Liver (tissue), 8 donors: ENCODE measurements at regions not wholly inside any gene's neighbourhood (a gene's known extent, or its start where the extent isn't known, plus 50 kb on each side); places are given as distances from the start of the nearest gene placed in this dataset.

Experiments
- DNase-seq: peaks from one replicate; pipeline ENCODE4 v3.0.0-alpha.2; 2017; ENCODE audit warnings: low spot score
- H3K27ac ChIP-seq, 2 donors: one replicate each; pipeline ENCODE4 v1.7.0; 2013; ENCODE audit warnings: inconsistent platforms in 2 of 2, low read length in 2 of 2, control low read depth in 1 of 2, low read depth in 1 of 2, mild to moderate bottlenecking in 1 of 2
- H3K27me3 ChIP-seq, 4 donors: one replicate each; pipeline versions ENCODE4 v1.6.1 to v1.7.0; 2013; ENCODE audit warnings: low read length in 3 of 4, inconsistent platforms in 1 of 4, mild to moderate bottlenecking in 1 of 4, moderate library complexity in 1 of 4; ENCODE audit not compliant: control insufficient read depth in 4 of 4, insufficient read depth in 4 of 4
- H3K36me3 ChIP-seq, 4 donors: one replicate each; pipeline versions ENCODE4 v1.6.1 to v1.7.0; 2013; ENCODE audit warnings: low read length in 3 of 4, mild to moderate bottlenecking in 3 of 4, low read depth in 1 of 4, moderate library complexity in 1 of 4; ENCODE audit not compliant: control insufficient read depth in 4 of 4, insufficient read depth in 3 of 4
- H3K4me1 ChIP-seq, 4 donors: one replicate each; pipeline versions ENCODE4 v1.6.1 to v1.7.0; 2013; ENCODE audit warnings: low read length in 3 of 4, mild to moderate bottlenecking in 3 of 4, moderate library complexity in 1 of 4; ENCODE audit not compliant: control insufficient read depth in 4 of 4, insufficient read depth in 4 of 4
- H3K4me3 ChIP-seq, 3 donors: one replicate each; pipeline versions ENCODE4 v1.6.1 to v1.7.0; 2013; ENCODE audit warnings: low read length in 3 of 3, control low read depth in 1 of 3, low read depth in 1 of 3, mild to moderate bottlenecking in 1 of 3
- H3K9ac ChIP-seq, 2 donors: one replicate each; pipeline ENCODE4 v1.7.0; 2013; ENCODE audit warnings: low read length in 2 of 2, mild to moderate bottlenecking in 2 of 2, moderate library complexity in 2 of 2, control low read depth in 1 of 2, low read depth in 1 of 2
- H3K9me3 ChIP-seq, 4 donors: one replicate each; pipeline versions ENCODE4 v1.6.1 to v1.7.0; 2013; ENCODE audit warnings: low read length in 3 of 4; ENCODE audit not compliant: control insufficient read depth in 4 of 4
- EGR1 ChIP-seq, 2 donors: IDR thresholded peaks; 2 replicates each; pipeline ENCODE4 v1.6.1; 2016 to 2018; ENCODE audit warnings: antibody characterized with exemption in 2 of 2, low read depth in 2 of 2
- FOXA2 ChIP-seq: IDR thresholded peaks from 2 replicates; pipeline ENCODE4 v1.6.1; 2016; ENCODE audit warnings: antibody characterized with exemption
- GABPA ChIP-seq, 2 donors: IDR thresholded peaks in 1 of 2; conservative IDR thresholded peaks in 1 of 2; 2 replicates each; pipeline ENCODE4 v1.6.1; 2016; ENCODE audit warnings: antibody characterized with exemption in 2 of 2, mild to moderate bottlenecking in 1 of 2, moderate library complexity in 1 of 2
- HNF4A ChIP-seq, 2 donors: conservative IDR thresholded peaks; 2 replicates each; pipeline ENCODE4 v1.6.1; 2016; ENCODE audit warnings: antibody characterized with exemption in 2 of 2, mild to moderate bottlenecking in 2 of 2
- HNF4G ChIP-seq: IDR thresholded peaks from 2 replicates; pipeline ENCODE4 v1.6.1; 2016; ENCODE audit warnings: antibody characterized with exemption
- JUND ChIP-seq, 2 donors: IDR thresholded peaks; 2 replicates each; pipeline ENCODE4 v1.6.1; 2016; ENCODE audit warnings: antibody characterized with exemption in 2 of 2
- MAX ChIP-seq: IDR thresholded peaks from 2 replicates; pipeline ENCODE4 v1.6.1; 2016; ENCODE audit warnings: antibody characterized with exemption
- NR2F2 ChIP-seq: IDR thresholded peaks from 2 replicates; pipeline ENCODE4 v1.6.1; 2016; ENCODE audit warnings: antibody characterized with exemption
- RAD21 ChIP-seq, 2 donors: IDR thresholded peaks; 2 replicates each; pipeline ENCODE4 v1.6.1; 2016; ENCODE audit warnings: antibody characterized with exemption in 2 of 2, mild to moderate bottlenecking in 2 of 2
- RXRA ChIP-seq, 2 donors: IDR thresholded peaks; 2 replicates each; pipeline ENCODE4 v1.6.1; 2017 to 2018; ENCODE audit warnings: antibody characterized with exemption in 2 of 2, mild to moderate bottlenecking in 1 of 2
- SP1 ChIP-seq: IDR thresholded peaks from 2 replicates; pipeline ENCODE4 v1.6.1; 2018; ENCODE audit warnings: antibody characterized with exemption, mild to moderate bottlenecking
- YY1 ChIP-seq: IDR thresholded peaks from 2 replicates; pipeline ENCODE4 v1.6.1; 2016; ENCODE audit warnings: antibody characterized with exemption, mild to moderate bottlenecking
- WGBS: extraction: QIAGEN DNeasy Blood & Tissue Kit; methylation state at CpG from one replicate; pipeline ENCODE4 v1.1.7; 2013; 5-methylcytosine and 5-hydroxymethylcytosine counted together
- TF ChIP-seq, protein P1 (sequence below): IDR thresholded peaks from 2 replicates; pipeline ENCODE4 v1.6.1; 2016; ENCODE audit warnings: antibody characterized with exemption
- TF ChIP-seq, protein P2 (sequence below): fragments of 150-350 bp; IDR thresholded peaks from 2 replicates; pipeline ENCODE4 v1.5.1; 2017; ENCODE audit warnings: improper control_type of control experiment, low read depth, low read length; ENCODE audit not compliant: missing input control
- donor health status: healthy.
- donor health status: healthy.
- donor health status: healthy.
- donor health status: healthy.
- donor health status: healthy.

- H3K4me3 ChIP-seq, result no peak overlapping the region
- H3K4me1 ChIP-seq, result no peaks in the 10 kb centered on the region
- H3K9me3 ChIP-seq, result no peaks in the 10 kb centered on the region
- no peak overlapping the region for H3K27ac ChIP-seq
- no peaks in the 10 kb centered on the region for H3K36me3 ChIP-seq
- WGBS, result 75% methylated on average over 3 of the region's 3 CpGs
- no peak overlapping the region for H3K9ac ChIP-seq
- no peaks in the 10 kb centered on the region for H3K27me3 ChIP-seq
- TF ChIP-seq RAD21 (IDR thresholded peaks at IDR 0.05) (no peak), NR2F2 (no peak), JUND (IDR thresholded peaks at IDR 0.05) (peak in 1 of 2 donors; percentile 38), YY1 (no peak), HNF4G (no peak)
- DNase-seq, result no peak
These were observed 405.3 kb upstream of the SUCLG2 start for GRCh38 chr3:68059628-68060152.

GRCh38 chr3:68057637-68058320 lies 403.4 kb upstream of the SUCLG2 start:
- Histone ChIP-seq H3K27ac (no peak overlapping the region), H3K36me3 (no peaks in the 10 kb centered on the region), H3K4me1 (no peaks in the 10 kb centered on the region), H3K9ac (no peak overlapping the region), H3K9me3 (no peaks in the 10 kb centered on the region), H3K27me3 (no peaks in the 10 kb centered on the region), H3K4me3 (no peak overlapping the region)
- 69% methylated on average over 2 of the region's 2 CpGs for WGBS
- DNase-seq, result no peak
- TF ChIP-seq, protein P1, sequence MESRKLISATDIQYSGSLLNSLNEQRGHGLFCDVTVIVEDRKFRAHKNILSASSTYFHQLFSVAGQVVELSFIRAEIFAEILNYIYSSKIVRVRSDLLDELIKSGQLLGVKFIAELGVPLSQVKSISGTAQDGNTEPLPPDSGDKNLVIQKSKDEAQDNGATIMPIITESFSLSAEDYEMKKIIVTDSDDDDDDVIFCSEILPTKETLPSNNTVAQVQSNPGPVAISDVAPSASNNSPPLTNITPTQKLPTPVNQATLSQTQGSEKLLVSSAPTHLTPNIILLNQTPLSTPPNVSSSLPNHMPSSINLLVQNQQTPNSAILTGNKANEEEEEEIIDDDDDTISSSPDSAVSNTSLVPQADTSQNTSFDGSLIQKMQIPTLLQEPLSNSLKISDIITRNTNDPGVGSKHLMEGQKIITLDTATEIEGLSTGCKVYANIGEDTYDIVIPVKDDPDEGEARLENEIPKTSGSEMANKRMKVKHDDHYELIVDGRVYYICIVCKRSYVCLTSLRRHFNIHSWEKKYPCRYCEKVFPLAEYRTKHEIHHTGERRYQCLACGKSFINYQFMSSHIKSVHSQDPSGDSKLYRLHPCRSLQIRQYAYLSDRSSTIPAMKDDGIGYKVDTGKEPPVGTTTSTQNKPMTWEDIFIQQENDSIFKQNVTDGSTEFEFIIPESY, result no peak
- TF ChIP-seq RAD21 (IDR thresholded peaks at IDR 0.05) (no peak), RXRA (IDR thresholded peaks at IDR 0.05) (no peak), SP1 (no peak), EGR1 (IDR thresholded peaks at IDR 0.05; ENCODE audit: low read depth in 2 of 2) (no peak), NR2F2 (no peak), GABPA (IDR thresholded peaks at IDR 0.05 in 1 of 2, conservative IDR thresholded peaks at IDR 0.05 in 1 of 2) (no peak)
- TF ChIP-seq, protein P2, sequence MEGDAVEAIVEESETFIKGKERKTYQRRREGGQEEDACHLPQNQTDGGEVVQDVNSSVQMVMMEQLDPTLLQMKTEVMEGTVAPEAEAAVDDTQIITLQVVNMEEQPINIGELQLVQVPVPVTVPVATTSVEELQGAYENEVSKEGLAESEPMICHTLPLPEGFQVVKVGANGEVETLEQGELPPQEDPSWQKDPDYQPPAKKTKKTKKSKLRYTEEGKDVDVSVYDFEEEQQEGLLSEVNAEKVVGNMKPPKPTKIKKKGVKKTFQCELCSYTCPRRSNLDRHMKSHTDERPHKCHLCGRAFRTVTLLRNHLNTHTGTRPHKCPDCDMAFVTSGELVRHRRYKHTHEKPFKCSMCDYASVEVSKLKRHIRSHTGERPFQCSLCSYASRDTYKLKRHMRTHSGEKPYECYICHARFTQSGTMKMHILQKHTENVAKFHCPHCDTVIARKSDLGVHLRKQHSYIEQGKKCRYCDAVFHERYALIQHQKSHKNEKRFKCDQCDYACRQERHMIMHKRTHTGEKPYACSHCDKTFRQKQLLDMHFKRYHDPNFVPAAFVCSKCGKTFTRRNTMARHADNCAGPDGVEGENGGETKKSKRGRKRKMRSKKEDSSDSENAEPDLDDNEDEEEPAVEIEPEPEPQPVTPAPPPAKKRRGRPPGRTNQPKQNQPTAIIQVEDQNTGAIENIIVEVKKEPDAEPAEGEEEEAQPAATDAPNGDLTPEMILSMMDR, result no peak

DNA sequence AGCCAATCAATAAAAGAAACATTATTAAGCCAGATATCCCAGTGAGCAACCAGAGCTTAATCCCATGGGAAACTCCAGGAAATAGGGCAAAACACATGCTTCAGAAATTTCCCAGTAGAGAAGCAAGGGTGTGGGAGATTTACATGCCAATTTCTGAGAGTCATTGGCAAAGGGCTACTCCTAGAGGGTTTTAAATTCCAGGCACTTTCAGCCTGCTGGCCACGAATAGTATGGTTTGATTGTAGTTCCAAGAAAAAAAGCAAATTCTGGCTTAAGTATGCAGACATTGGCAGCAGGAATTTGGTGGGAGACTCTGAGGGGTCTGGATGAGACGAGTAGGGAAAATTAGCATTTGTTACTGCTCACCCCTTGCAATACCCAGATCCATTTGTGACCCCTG lies 402.1 kb upstream of the SUCLG2 start:
- TF ChIP-seq SP1 (no peak), FOXA2 (no peak), HNF4G (no peak), EGR1 (IDR thresholded peaks at IDR 0.05; ENCODE audit: low read depth in 2 of 2) (no peak), GABPA (IDR thresholded peaks at IDR 0.05 in 1 of 2, conservative IDR thresholded peaks at IDR 0.05 in 1 of 2) (no peak), RAD21 (IDR thresholded peaks at IDR 0.05) (no peak), JUND (IDR thresholded peaks at IDR 0.05) (no peak), YY1 (no peak), MAX (no peak), HNF4A (conservative IDR thresholded peaks at IDR 0.05) (no peak)
- TF ChIP-seq, protein P2, result no peak
- WGBS, result 62% methylated on average over 2 of the region's 2 CpGs

More for the DNA sequence above, 402.1 kb upstream of the SUCLG2 start:
- Histone ChIP-seq H3K36me3 (no peaks in the 10 kb centered on the region), H3K4me1 (no peaks in the 10 kb centered on the region), H3K9ac (no peak overlapping the region), H3K27ac (no peak overlapping the region), H3K4me3 (no peak overlapping the region), H3K27me3 (no peaks in the 10 kb centered on the region), H3K9me3 (no peaks in the 10 kb centered on the region)
- DNase-seq, result no peak
